Endothelial cell of umbilical vein (primary cell): ENCODE measurements at regions not wholly inside any gene's neighbourhood (a gene's known extent, or its start where the extent isn't known, plus 50 kb on each side); places are given as distances from the start of the nearest gene placed in this dataset.

Experiments
- EZH2 ChIP-seq: IDR thresholded peaks from 2 replicates; pipeline ENCODE4 v1.6.1; 2012; ENCODE audit warnings: borderline replicate concordance, low read depth, mild to moderate bottlenecking, moderate library complexity, low read length, inconsistent platforms; ENCODE audit not compliant: severe bottlenecking
- FOS ChIP-seq: IDR thresholded peaks from 2 replicates; pipeline ENCODE4 v1.6.1; 2011; ENCODE audit warnings: mild to moderate bottlenecking, low read length, moderate library complexity, borderline replicate concordance; ENCODE audit not compliant: insufficient read depth
- GATA2 ChIP-seq: IDR thresholded peaks from 2 replicates; pipeline ENCODE4 v1.7.0; 2011; ENCODE audit warnings: low read depth, mild to moderate bottlenecking, moderate library complexity, mixed read lengths, low read length; ENCODE audit not compliant: insufficient read length, insufficient read depth
- JUN ChIP-seq: IDR thresholded peaks from 2 replicates; pipeline ENCODE4 v1.6.1; 2011; ENCODE audit warnings: borderline replicate concordance, low read depth; ENCODE audit not compliant: insufficient read length, insufficient read depth
- MYC ChIP-seq: IDR thresholded peaks from one replicate; pipeline ENCODE4 v1.6.1; 2011; ENCODE audit warnings: mild to moderate bottlenecking, low read depth, low read length
- POLR2A ChIP-seq: IDR thresholded peaks from 2 replicates; pipeline ENCODE4 v1.6.1; 2012; ENCODE audit warnings: low read depth, mild to moderate bottlenecking, control low read depth, low read length
- POLR2AphosphoS5 ChIP-seq: IDR thresholded peaks from 2 replicates; pipeline ENCODE4 v1.6.1; 2012; ENCODE audit warnings: low read depth, mild to moderate bottlenecking, control low read depth, low read length, moderate library complexity; ENCODE audit not compliant: insufficient read depth
- TF ChIP-seq, protein P1 (sequence below), 2 donors: IDR thresholded peaks; 1 replicate in 1 of 2; 2 replicates in 1 of 2; pipeline ENCODE4 v1.5.1; 2011; ENCODE audit warnings: low read length in 2 of 2, mild to moderate bottlenecking in 2 of 2, moderate library complexity in 2 of 2, control low read depth in 1 of 2, inconsistent platforms in 1 of 2, low read depth in 1 of 2; ENCODE audit not compliant: insufficient read depth in 1 of 2; ENCODE audit errors: extremely low read depth in 1 of 2
- TF ChIP-seq, protein P2 (sequence below): IDR thresholded peaks from 2 replicates; pipeline ENCODE4 v1.6.1; 2011; ENCODE audit not compliant: insufficient read depth, insufficient read length

GRCh38 chr2:19600506-19600905 lies 242.1 kb upstream of the OSR1 start:
- TF ChIP-seq, protein P1, sequence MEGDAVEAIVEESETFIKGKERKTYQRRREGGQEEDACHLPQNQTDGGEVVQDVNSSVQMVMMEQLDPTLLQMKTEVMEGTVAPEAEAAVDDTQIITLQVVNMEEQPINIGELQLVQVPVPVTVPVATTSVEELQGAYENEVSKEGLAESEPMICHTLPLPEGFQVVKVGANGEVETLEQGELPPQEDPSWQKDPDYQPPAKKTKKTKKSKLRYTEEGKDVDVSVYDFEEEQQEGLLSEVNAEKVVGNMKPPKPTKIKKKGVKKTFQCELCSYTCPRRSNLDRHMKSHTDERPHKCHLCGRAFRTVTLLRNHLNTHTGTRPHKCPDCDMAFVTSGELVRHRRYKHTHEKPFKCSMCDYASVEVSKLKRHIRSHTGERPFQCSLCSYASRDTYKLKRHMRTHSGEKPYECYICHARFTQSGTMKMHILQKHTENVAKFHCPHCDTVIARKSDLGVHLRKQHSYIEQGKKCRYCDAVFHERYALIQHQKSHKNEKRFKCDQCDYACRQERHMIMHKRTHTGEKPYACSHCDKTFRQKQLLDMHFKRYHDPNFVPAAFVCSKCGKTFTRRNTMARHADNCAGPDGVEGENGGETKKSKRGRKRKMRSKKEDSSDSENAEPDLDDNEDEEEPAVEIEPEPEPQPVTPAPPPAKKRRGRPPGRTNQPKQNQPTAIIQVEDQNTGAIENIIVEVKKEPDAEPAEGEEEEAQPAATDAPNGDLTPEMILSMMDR (IDR thresholded peaks at IDR 0.05; ENCODE audit: extremely low read depth in 1 of 2, insufficient read depth in 1 of 2, low read depth in 1 of 2, low read length in 2 of 2) = no peak
- no peak for TF ChIP-seq GATA2
- TF ChIP-seq POLR2AphosphoS5 = no peak
- TF ChIP-seq POLR2A = no peak
- TF ChIP-seq, protein P2, sequence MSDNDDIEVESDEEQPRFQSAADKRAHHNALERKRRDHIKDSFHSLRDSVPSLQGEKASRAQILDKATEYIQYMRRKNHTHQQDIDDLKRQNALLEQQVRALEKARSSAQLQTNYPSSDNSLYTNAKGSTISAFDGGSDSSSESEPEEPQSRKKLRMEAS = no peak
- no peak for TF ChIP-seq EZH2
- no peak for TF ChIP-seq FOS
- no peak for TF ChIP-seq MYC
- no peak for TF ChIP-seq JUN
